Ovary (tissue), 3 donors: ENCODE measurements at regions not wholly inside any gene's neighbourhood (a gene's known extent, or its start where the extent isn't known, plus 50 kb on each side); places are given as distances from the start of the nearest gene placed in this dataset.
"Not testable (repeated sequence)": the region's sequence is repeated elsewhere in the genome, so short reads cannot be mapped to it uniquely, and the experiment has no call there.

ENCODE experiments used
- CTCF ChIP-seq, 3 donors: fragments of 450-650 bp in 2 of 3; fragments of 200-600 bp in 1 of 3; IDR thresholded peaks; one replicate each; pipeline versions ENCODE4 v1.5.1 to v1.8.0; 2016 to 2022; ENCODE audit warnings: antibody characterized with exemption in 3 of 3, mild to moderate bottlenecking in 1 of 3
- POLR2A ChIP-seq: fragments of 450-650 bp; IDR thresholded peaks from one replicate; pipeline ENCODE4 v1.6.1; 2017; ENCODE audit warnings: antibody characterized with exemption, mild to moderate bottlenecking, moderate library complexity
- donor health status: DM: no; HTN: no; CAD: no.

DNA sequence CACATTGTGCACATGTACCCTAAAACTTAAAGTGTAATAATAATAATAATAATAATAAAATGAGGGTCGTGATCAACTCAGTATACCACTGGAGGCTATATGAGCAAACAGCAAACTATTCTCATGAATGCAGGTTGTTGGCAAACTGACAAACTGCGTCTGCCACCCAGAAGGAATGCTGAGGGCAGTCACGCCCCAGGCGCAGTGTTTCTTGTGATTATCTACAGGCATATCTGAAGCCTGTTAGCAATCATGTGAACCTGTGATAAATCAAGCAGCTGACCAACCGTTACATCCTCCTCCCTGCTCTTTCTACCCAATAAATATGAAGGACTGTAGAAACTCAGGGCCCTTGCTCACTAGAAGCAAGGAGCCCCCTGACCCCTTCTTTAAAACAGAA lies 416.9 kb downstream of the CDH10 start:
- TF ChIP-seq CTCF (IDR thresholded peaks at IDR 0.05); POLR2A: not testable (repeated sequence)
